ENCODE measurements at regions not wholly inside any gene's neighbourhood (a gene's known extent, or its start where the extent isn't known, plus 50 kb on each side); places are given as distances from the start of the nearest gene placed in this dataset.

DNA sequence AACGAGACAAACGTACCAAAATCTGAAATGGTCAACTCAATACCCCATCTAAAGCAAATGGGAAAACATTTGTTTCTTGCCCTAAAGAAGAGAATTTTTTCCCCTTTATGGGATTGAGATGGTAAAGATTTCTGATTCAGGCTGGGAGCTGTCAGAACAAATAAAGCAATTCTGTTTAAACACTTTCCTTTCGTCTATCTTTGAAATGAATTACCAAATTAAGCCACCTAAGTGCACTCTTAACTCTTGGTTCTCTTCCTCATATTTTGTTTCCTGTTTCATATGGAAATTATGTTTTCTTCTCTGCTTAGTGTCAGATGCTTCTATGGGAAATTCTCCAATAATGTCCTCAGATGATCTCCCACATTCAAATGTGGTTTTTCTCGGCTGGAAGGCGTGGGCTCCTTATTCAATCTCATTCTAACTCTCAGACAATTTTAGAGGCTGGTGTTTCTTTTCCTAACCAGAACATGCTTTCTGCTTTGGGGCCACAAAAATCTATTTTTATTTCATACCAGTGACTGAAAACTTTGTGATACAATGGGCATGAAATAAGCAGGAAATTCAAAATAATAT lies 50.3 kb upstream of the HPF1 start:
- DNase-seq, result no peak
